HUES64 (cell line): ENCODE measurements at regions not wholly inside any gene's neighbourhood (a gene's known extent, or its start where the extent isn't known, plus 50 kb on each side); places are given as distances from the start of the nearest gene placed in this dataset.

Experiments used
- H3K27ac ChIP-seq: 2 replicates; pipeline ENCODE4 v1.7.0; 2013; ENCODE audit warnings: low read depth, low read length, inconsistent platforms
- H3K27me3 ChIP-seq: 2 replicates; pipeline ENCODE4 v1.6.1; 2013; ENCODE audit warnings: mild to moderate bottlenecking, low read length; ENCODE audit not compliant: insufficient read depth
- H3K36me3 ChIP-seq: 2 replicates; pipeline ENCODE4 v1.6.1; 2013; ENCODE audit warnings: mild to moderate bottlenecking, low read length; ENCODE audit not compliant: insufficient read depth
- H3K4me1 ChIP-seq: 2 replicates; pipeline ENCODE4 v1.6.1; 2013; ENCODE audit warnings: mild to moderate bottlenecking, low read length, moderate library complexity; ENCODE audit not compliant: insufficient read depth
- H3K4me3 ChIP-seq: 2 replicates; pipeline ENCODE4 v1.5.1; 2013; ENCODE audit warnings: mild to moderate bottlenecking, low read length, moderate library complexity
- H3K9ac ChIP-seq: 2 replicates; pipeline ENCODE4 v1.6.1; 2013; ENCODE audit warnings: mild to moderate bottlenecking, low read depth, low read length
- H3K9me3 ChIP-seq: 2 replicates; pipeline ENCODE4 v1.6.1; 2013; ENCODE audit warnings: low read depth, low read length; ENCODE audit not compliant: insufficient read depth
- WGBS: fragments of 150-250, 120-280 bp; methylation state at CpG from one replicate; pipeline ENCODE4 v1.1.7; 2013; ENCODE audit warnings: missing lambda C conversion rate; 5-methylcytosine and 5-hydroxymethylcytosine counted together

- 77% methylated on average over 9 of the region's 9 CpGs for WGBS
- H3K4me3 ChIP-seq, result no peak overlapping the region
- no peaks in the 10 kb centered on the region for H3K27me3 ChIP-seq
- no peak overlapping the region for H3K9ac ChIP-seq
- H3K9me3 ChIP-seq, result peaks cover 94% of the 10 kb centered on the region
- H3K36me3 ChIP-seq, result no peaks in the 10 kb centered on the region
- no peak overlapping the region for H3K27ac ChIP-seq
- no peaks in the 10 kb centered on the region for H3K4me1 ChIP-seq
These were observed 471.1 kb downstream of the TBC1D22A start for GRCh38 chr22:47233316-47234243.

- Histone ChIP-seq H3K9me3 (peaks cover 94% of the 10 kb centered on the region), H3K36me3 (no peaks in the 10 kb centered on the region), H3K4me3 (no peak overlapping the region), H3K9ac (no peak overlapping the region), H3K27ac (no peak overlapping the region), H3K4me1 (no peaks in the 10 kb centered on the region), H3K27me3 (no peaks in the 10 kb centered on the region)
- WGBS, result 77% methylated on average over 7 of the region's 7 CpGs
These were observed 470.3 kb downstream of the TBC1D22A start for GRCh38 chr22:47232753-47233152.

- 67% methylated on average over 4 of the region's 4 CpGs for WGBS
- no peaks in the 10 kb centered on the region for H3K4me1 ChIP-seq
- no peak overlapping the region for H3K4me3 ChIP-seq
- H3K9me3 ChIP-seq, result peaks cover 94% of the 10 kb centered on the region
- no peaks in the 10 kb centered on the region for H3K36me3 ChIP-seq
- no peak overlapping the region for H3K27ac ChIP-seq
- no peaks in the 10 kb centered on the region for H3K27me3 ChIP-seq
- H3K9ac ChIP-seq, result no peak overlapping the region
These were observed 469.7 kb downstream of the TBC1D22A start for GRCh38 chr22:47232197-47232596.

GRCh38 chr22:47231759-47232158, 469.3 kb downstream of the TBC1D22A start:
- WGBS, result 66% methylated on average over 7 of the region's 7 CpGs
- H3K27me3 ChIP-seq, result no peaks in the 10 kb centered on the region
- H3K27ac ChIP-seq, result no peak overlapping the region
- no peak overlapping the region for H3K4me3 ChIP-seq
- no peak overlapping the region for H3K9ac ChIP-seq
- H3K4me1 ChIP-seq, result no peaks in the 10 kb centered on the region
- peaks cover 94% of the 10 kb centered on the region for H3K9me3 ChIP-seq
- no peaks in the 10 kb centered on the region for H3K36me3 ChIP-seq

GRCh38 chr22:47230741-47231140, 468.3 kb downstream of the TBC1D22A start:
- H3K9ac ChIP-seq, result no peak overlapping the region
- H3K9me3 ChIP-seq, result peaks cover 97% of the 10 kb centered on the region
- no peaks in the 10 kb centered on the region for H3K4me1 ChIP-seq
- no peaks in the 10 kb centered on the region for H3K27me3 ChIP-seq
- H3K4me3 ChIP-seq, result no peak overlapping the region
- no peak overlapping the region for H3K27ac ChIP-seq
- 82% methylated on average over 5 of the region's 5 CpGs for WGBS
- no peaks in the 10 kb centered on the region for H3K36me3 ChIP-seq

- no peak overlapping the region for H3K27ac ChIP-seq
- 84% methylated on average over 7 of the region's 7 CpGs for WGBS
- H3K27me3 ChIP-seq, result no peaks in the 10 kb centered on the region
- H3K4me3 ChIP-seq, result no peak overlapping the region
- H3K36me3 ChIP-seq, result no peaks in the 10 kb centered on the region
- H3K4me1 ChIP-seq, result no peaks in the 10 kb centered on the region
- H3K9ac ChIP-seq, result no peak overlapping the region
- peaks cover 96% of the 10 kb centered on the region for H3K9me3 ChIP-seq
These were observed 467.8 kb downstream of the TBC1D22A start for GRCh38 chr22:47230251-47230650.

GRCh38 chr22:47228767-47229166, 466.3 kb downstream of the TBC1D22A start:
- H3K27me3 ChIP-seq, result no peaks in the 10 kb centered on the region
- H3K9ac ChIP-seq, result no peak overlapping the region
- no peaks in the 10 kb centered on the region for H3K4me1 ChIP-seq
- H3K9me3 ChIP-seq, result peaks cover 96% of the 10 kb centered on the region
- no peak overlapping the region for H3K4me3 ChIP-seq
- H3K36me3 ChIP-seq, result no peaks in the 10 kb centered on the region
- 40% methylated on average over 3 of the region's 3 CpGs for WGBS
- H3K27ac ChIP-seq, result no peak overlapping the region

- Histone ChIP-seq H3K27ac (no peak overlapping the region), H3K4me3 (no peak overlapping the region), H3K9me3 (peaks cover 95% of the 10 kb centered on the region), H3K36me3 (no peaks in the 10 kb centered on the region), H3K27me3 (no peaks in the 10 kb centered on the region), H3K4me1 (no peaks in the 10 kb centered on the region), H3K9ac (no peak overlapping the region)
- 79% methylated on average over 15 of the region's 15 CpGs for WGBS
These were observed 463.6 kb downstream of the TBC1D22A start for GRCh38 chr22:47225931-47226633.

- peaks cover 96% of the 10 kb centered on the region for H3K9me3 ChIP-seq
- no peak overlapping the region for H3K9ac ChIP-seq
- WGBS, result 86% methylated on average over 11 of the region's 11 CpGs
- H3K4me3 ChIP-seq, result no peak overlapping the region
- no peaks in the 10 kb centered on the region for H3K4me1 ChIP-seq
- no peaks in the 10 kb centered on the region for H3K36me3 ChIP-seq
- H3K27me3 ChIP-seq, result no peaks in the 10 kb centered on the region
- no peak overlapping the region for H3K27ac ChIP-seq
These were observed 462.9 kb downstream of the TBC1D22A start for GRCh38 chr22:47225080-47225930.
